Ectodermal cell (in vitro differentiated cells): ENCODE measurements at regions not wholly inside any gene's neighbourhood (a gene's known extent, or its start where the extent isn't known, plus 50 kb on each side); places are given as distances from the start of the nearest gene placed in this dataset.

ENCODE experiments used
- H3K27ac ChIP-seq: 2 replicates; pipeline ENCODE4 v1.7.0; 2013; ENCODE audit warnings: mild to moderate bottlenecking, low read depth, low read length; ENCODE audit not compliant: insufficient read depth, poor library complexity, severe bottlenecking
- H3K27me3 ChIP-seq: 2 replicates; pipeline ENCODE4 v1.7.0; 2013; ENCODE audit warnings: mild to moderate bottlenecking, low read length; ENCODE audit not compliant: insufficient read depth, control insufficient read depth, poor library complexity, severe bottlenecking
- H3K36me3 ChIP-seq: one replicate; pipeline ENCODE4 v1.7.0; 2013; ENCODE audit warnings: low read length; ENCODE audit not compliant: control insufficient read depth, insufficient read depth
- H3K4me1 ChIP-seq: one replicate; pipeline ENCODE4 v1.7.0; 2013; ENCODE audit warnings: low read length; ENCODE audit not compliant: control insufficient read depth, insufficient read depth
- H3K4me3 ChIP-seq: 2 replicates; pipeline ENCODE4 v1.7.0; 2013; ENCODE audit warnings: low read depth, low read length, control low read depth; ENCODE audit not compliant: insufficient read depth
- H3K9me3 ChIP-seq: 2 replicates; pipeline ENCODE4 v1.7.0; 2013; ENCODE audit warnings: mild to moderate bottlenecking, low read length, moderate library complexity; ENCODE audit not compliant: control insufficient read depth
- WGBS, 2 experiments: methylation state at CpG; one replicate each; pipeline ENCODE4 v1.1.7; 2013; ENCODE audit warnings: missing lambda C conversion rate in 2 of 2; 5-methylcytosine and 5-hydroxymethylcytosine counted together

DNA sequence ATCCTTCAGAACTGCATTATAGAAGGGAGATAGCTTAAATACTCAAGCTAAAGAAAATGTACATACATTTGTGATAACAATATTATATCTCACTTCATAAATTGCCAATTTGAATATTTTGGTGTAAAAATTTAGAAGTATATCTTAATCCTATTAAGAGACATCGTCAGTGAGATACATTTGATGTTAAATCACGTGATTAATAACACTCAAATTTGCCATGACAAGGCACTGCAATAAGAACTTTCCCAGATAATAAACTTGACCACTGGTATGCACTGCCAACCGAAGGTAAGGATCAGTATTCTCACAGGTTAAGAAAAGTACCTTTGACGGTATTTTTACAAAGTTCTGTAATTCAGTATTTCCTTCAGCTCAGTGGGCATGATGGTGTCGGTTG is 764.7 kb upstream of the FRG1 start:
- no peaks in the 10 kb centered on the region for H3K36me3 ChIP-seq
- H3K27ac ChIP-seq, result no peak overlapping the region
- WGBS, 2 experiments, result 90 to 96% methylated on average over 4 to 5 of the region's 5 CpGs
- H3K4me3 ChIP-seq, result no peak overlapping the region
- no peaks in the 10 kb centered on the region for H3K27me3 ChIP-seq
- H3K9me3 ChIP-seq, result no peaks in the 10 kb centered on the region
- no peaks in the 10 kb centered on the region for H3K4me1 ChIP-seq

DNA sequence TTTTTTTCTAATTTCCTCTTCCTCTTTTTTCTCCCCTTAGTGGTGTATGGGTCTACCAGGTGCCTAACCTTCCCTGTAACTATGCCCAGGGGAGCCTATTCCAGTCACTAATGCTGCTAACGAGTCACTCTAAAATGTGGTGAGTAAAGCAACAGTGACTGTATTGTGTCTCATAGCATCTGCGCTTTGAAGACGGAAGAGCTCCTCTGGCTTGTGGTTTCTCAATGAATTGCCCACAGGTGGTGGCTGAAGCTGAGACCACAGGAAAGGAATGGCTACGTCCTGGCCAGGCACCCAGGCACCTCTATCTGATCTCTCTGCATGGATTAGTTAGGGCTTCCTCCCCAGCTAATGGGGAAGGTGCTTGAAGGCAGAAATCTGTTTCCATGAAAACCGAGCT is 763.5 kb upstream of the FRG1 start:
- H3K4me1 ChIP-seq, result no peaks in the 10 kb centered on the region
- no peak overlapping the region for H3K27ac ChIP-seq
- WGBS, 2 experiments, result 73 to 78% methylated on average over 5 of the region's 5 CpGs

DNA sequence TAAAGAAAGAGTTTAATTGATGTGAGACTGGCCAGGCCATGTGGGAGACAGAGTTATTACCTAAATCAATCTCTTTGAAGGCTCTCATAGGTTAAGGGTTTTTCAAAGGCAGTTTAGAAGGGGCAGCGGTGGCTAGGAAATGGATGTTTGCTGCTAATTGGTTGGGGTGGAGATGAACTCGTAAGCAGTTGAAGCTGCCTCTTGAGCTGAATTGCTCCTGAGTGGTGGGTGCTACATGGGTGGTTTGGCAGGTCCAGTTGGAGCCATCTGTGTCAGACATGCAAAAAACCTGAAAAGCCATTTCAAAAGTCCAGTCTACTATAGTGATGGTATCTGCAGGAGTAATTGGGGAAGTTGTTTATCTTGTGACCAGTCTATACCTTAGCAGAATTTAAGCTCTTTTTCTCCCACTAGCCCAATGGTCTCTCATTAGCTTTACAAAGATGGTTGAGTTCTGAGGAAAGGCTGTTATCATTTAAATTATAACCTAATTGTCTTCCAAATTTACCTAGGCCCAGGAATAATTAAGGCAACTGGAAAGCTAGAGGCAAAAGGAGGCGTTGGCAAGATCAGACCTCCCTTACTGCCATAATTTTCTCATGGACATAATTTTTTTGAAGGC is 762.4 kb upstream of the FRG1 start:
- H3K36me3 ChIP-seq, result no peaks in the 10 kb centered on the region
- H3K27me3 ChIP-seq, result no peaks in the 10 kb centered on the region
- 81 to 90% methylated on average over 3 of the region's 3 CpGs for WGBS, 2 experiments
- H3K9me3 ChIP-seq, result no peaks in the 10 kb centered on the region
- no peak overlapping the region for H3K27ac ChIP-seq
- no peaks in the 10 kb centered on the region for H3K4me1 ChIP-seq
- H3K4me3 ChIP-seq, result no peak overlapping the region

More for the DNA sequence above, 763.5 kb upstream of the FRG1 start:
- H3K27me3 ChIP-seq, result no peaks in the 10 kb centered on the region
- no peaks in the 10 kb centered on the region for H3K36me3 ChIP-seq
- no peaks in the 10 kb centered on the region for H3K9me3 ChIP-seq
- no peak overlapping the region for H3K4me3 ChIP-seq

DNA sequence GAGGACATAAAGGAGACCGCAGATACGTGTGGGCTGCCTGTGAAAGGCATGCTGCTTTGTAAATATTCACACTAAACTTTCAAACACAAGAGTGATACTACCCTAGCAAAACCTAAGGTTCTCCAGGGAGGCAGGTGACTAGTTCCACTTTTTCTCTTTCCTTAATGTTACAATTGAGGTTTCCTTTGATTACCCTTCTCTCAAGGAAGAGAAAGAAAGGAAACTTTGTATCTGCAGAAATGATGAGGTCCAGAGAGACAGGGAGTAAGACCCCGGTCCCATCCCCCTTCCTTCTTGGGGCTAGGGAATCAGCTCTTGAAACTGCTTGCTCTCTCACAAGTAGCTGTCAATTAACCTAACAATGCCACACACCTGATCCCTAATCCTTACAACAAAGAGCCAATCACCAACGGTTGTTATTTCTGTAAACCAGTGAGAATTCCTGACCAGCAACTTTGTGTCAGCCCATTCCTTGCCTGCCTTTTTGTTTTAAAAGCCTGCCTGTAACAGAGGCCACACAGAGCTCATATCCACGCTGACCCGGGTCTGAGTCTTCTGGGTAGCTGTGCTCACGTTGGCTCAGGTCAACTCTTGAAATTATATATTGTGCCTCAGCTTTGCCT is 754.8 kb upstream of the FRG1 start:
- no peak overlapping the region for H3K27ac ChIP-seq

DNA sequence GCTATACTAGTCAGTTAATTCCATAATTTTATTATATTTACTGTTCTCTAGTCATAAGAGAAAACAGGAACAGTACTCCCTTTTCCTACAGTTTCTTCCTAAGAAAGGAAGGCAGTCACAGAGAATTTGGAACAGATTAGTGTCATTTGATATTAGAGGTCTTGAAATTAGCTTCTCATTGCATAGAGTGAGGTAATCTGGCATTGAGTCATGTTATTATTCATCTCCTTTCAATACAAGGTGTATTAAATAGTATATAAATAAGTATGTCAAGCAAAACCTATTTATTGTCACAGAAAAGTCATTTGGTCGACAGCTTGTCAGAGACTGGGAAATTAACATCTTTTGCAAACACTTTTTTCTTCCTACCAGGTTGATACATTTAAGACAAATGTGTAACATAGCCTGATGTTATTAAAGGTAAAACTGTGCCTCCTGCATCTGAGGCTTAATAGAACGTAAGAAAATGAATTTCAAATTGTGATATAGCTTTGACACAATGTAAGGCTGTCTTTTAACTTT is 753.1 kb upstream of the FRG1 start:
- H3K4me3 ChIP-seq, result no peak overlapping the region
- no peak overlapping the region for H3K27ac ChIP-seq
- peaks cover 5% of the 10 kb centered on the region for H3K4me1 ChIP-seq
- H3K27me3 ChIP-seq, result no peaks in the 10 kb centered on the region
- no peaks in the 10 kb centered on the region for H3K36me3 ChIP-seq
- WGBS, 2 experiments, result 100% methylated on average over 2 of the region's 2 CpGs; no CpG with 5 or more reads in 1 of the 2 experiments
- no peaks in the 10 kb centered on the region for H3K9me3 ChIP-seq

More for the DNA sequence above, 754.8 kb upstream of the FRG1 start:
- peaks cover 5% of the 10 kb centered on the region for H3K4me1 ChIP-seq
- 3 to 12% methylated on average over 6 of the region's 7 CpGs for WGBS, 2 experiments
- no peak overlapping the region for H3K4me3 ChIP-seq
- H3K36me3 ChIP-seq, result no peaks in the 10 kb centered on the region
- H3K9me3 ChIP-seq, result no peaks in the 10 kb centered on the region
- no peaks in the 10 kb centered on the region for H3K27me3 ChIP-seq

DNA sequence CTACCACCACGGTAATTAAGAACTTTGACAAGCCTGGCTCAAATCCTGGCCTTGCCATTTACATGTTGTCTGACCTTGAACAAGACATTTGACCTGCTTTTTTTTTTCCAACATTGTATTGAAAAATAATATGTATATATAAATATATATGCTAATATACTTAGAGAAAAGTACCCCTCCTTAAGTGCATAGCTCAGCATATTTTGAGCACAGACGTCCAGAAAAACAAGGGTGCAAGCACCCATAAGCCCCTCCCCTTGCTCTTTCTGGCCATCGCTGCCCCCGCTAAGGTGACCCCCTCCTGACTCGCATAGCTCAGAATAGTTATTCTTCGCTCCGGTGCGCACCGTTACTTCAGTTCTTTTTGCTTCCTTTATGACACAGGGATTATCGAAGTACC is 742.0 kb upstream of the FRG1 start:
- Histone ChIP-seq H3K27ac (no peak overlapping the region), H3K4me3 (no peak overlapping the region), H3K9me3 (no peaks in the 10 kb centered on the region), H3K27me3 (no peaks in the 10 kb centered on the region), H3K36me3 (no peaks in the 10 kb centered on the region), H3K4me1 (no peaks in the 10 kb centered on the region)
- WGBS, 2 experiments, result 97 to 98% methylated on average over 9 to 10 of the region's 10 CpGs

DNA sequence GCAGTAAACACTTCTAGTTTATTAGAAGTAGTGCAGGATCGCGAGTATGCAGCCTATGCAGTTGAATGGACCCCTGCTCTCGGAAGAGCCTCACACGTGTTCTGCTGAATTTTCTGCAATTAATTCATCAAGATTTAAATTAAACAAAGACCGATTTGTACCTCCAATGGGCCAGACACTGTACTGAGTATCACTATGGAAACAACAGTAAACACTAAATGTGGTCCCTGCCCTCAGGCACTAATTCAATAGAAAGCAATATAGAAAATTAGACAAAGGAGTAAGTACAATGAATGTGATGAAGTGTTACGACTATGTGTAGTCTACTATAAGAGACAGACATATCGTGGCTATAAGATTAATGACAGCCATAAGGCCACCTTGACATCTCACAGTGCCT is 740.3 kb upstream of the FRG1 start:
- Histone ChIP-seq H3K36me3 (no peaks in the 10 kb centered on the region), H3K27ac (no peak overlapping the region), H3K27me3 (no peaks in the 10 kb centered on the region), H3K4me1 (no peaks in the 10 kb centered on the region), H3K9me3 (no peaks in the 10 kb centered on the region), H3K4me3 (no peak overlapping the region)
- 87 to 94% methylated on average over 6 to 7 of the region's 7 CpGs for WGBS, 2 experiments

DNA sequence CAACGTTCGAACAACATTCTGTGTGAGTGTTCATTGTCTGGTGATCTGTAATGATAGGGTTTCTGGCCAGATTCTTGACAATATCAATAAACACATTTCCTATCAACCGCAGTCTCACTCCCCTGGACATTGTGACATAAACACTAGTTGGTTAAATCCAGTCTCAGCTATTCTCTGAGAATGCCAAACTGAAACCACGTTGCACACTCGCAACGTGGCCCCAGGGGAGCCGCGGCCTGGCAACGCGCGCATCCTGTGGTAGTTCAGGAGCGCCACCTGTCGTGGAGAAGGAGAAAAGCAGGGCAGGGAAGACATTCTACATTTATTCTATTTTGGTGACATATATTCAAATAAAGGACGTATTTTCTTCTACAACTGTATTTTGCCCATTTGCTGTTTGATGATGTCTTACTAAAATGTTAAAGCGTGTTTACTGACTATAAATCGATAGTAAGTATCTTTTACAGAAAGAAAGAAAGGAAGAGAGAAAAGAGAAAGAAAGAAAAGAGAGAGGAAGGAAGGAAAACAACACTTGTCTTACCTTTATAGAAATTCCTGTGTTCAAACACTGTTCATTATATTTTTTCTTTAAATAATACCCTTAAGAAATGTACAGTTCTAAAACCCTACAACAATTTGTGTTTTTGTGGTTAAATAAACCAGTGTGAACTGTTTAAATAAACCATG is 738.3 kb upstream of the FRG1 start:
- WGBS, 2 experiments, result 6 to 21% methylated on average over 12 to 16 of the region's 16 CpGs
- H3K27ac ChIP-seq, result no peak overlapping the region
- H3K4me3 ChIP-seq, result no peak overlapping the region
- no peaks in the 10 kb centered on the region for H3K9me3 ChIP-seq
- H3K4me1 ChIP-seq, result no peaks in the 10 kb centered on the region
- no peaks in the 10 kb centered on the region for H3K36me3 ChIP-seq
- no peaks in the 10 kb centered on the region for H3K27me3 ChIP-seq

DNA sequence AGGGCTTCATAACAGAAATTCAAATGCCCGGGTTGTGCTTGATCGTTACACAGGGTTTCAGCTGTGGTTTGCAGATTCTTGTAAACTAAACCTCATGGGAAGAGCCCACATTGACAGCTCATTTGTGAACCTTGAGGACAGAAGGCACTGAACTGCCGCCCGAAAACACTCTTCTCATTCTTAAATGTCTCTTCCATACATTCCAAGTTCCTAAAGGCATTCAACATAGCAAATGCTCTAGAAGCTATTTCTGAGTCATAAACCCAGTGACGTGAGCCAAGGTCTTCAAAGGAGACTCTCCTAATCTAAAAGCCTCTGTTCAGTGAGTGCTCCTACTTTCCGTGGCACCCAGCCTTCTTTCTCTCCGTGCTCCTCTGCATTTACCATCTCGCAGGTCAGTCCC is 737.8 kb upstream of the FRG1 start:
- Histone ChIP-seq H3K9me3 (no peaks in the 10 kb centered on the region), H3K36me3 (no peaks in the 10 kb centered on the region), H3K4me1 (no peaks in the 10 kb centered on the region), H3K27me3 (no peaks in the 10 kb centered on the region), H3K27ac (no peak overlapping the region), H3K4me3 (no peak overlapping the region)
- 84 to 89% methylated on average over 8 of the region's 8 CpGs for WGBS, 2 experiments

DNA sequence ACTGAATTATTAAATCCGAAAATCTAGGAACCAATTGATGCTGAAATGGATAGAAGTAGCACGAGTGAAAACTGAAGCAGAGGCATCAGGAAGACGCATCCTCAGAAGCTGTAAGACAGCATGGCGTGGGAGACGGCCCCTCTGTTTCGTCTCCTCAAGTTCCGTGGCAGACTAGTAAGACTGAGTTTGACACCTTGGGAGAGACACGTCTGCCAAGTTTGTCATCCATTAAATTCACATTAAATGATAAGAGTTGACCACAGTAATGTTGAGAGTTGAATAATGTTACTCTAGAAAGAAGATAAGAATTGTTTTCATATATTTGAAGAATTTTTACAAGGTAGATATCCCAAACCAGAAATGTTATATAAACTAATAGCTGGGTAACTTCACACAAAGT is 736.1 kb upstream of the FRG1 start:
- Histone ChIP-seq H3K36me3 (no peaks in the 10 kb centered on the region), H3K27me3 (no peaks in the 10 kb centered on the region), H3K4me1 (no peaks in the 10 kb centered on the region), H3K27ac (no peak overlapping the region), H3K4me3 (no peak overlapping the region), H3K9me3 (no peaks in the 10 kb centered on the region)
- WGBS, 2 experiments, result 88 to 96% methylated on average over 7 to 8 of the region's 8 CpGs
